ENCODE measurements at regions not wholly inside any gene's neighbourhood (a gene's known extent, or its start where the extent isn't known, plus 50 kb on each side); places are given as distances from the start of the nearest gene placed in this dataset.

DNA sequence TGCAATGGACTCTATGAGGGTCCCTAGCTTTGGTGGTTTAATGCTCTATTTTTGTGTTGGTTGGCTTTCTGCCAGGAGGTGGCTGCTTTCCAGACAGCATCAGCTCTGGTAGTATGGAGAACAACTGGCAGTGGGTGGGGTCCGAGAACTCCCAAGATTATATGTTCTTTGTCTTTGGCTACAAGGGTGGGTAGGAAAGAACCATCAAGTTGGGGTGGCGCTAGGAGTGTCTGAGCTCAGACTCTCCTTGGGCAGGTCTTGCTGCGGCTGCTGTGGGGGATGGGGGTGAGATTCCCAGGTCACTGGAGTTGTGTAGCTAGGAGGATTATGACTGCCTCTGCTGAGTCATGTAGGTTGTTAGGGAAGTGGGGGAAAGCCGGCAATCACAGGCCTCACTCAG lies 976.1 kb upstream of the GYPC start:
- H3K4me1 Mint-ChIP-seq (ENCODE audit: insufficient read depth, unreplicated experiment) = no peaks in the 10 kb centered on the region
- TF ChIP-seq, protein P1, sequence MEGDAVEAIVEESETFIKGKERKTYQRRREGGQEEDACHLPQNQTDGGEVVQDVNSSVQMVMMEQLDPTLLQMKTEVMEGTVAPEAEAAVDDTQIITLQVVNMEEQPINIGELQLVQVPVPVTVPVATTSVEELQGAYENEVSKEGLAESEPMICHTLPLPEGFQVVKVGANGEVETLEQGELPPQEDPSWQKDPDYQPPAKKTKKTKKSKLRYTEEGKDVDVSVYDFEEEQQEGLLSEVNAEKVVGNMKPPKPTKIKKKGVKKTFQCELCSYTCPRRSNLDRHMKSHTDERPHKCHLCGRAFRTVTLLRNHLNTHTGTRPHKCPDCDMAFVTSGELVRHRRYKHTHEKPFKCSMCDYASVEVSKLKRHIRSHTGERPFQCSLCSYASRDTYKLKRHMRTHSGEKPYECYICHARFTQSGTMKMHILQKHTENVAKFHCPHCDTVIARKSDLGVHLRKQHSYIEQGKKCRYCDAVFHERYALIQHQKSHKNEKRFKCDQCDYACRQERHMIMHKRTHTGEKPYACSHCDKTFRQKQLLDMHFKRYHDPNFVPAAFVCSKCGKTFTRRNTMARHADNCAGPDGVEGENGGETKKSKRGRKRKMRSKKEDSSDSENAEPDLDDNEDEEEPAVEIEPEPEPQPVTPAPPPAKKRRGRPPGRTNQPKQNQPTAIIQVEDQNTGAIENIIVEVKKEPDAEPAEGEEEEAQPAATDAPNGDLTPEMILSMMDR (IDR thresholded peaks at IDR 0.05; ENCODE audit: unreplicated experiment) = no peak
- no peak overlapping the region for H3K27ac Mint-ChIP-seq (ENCODE audit: low read depth, unreplicated experiment)
- ChIA-PET CTCF (interaction anchor here (0.5 to 1.6 kb wide), 2 partner anchors 351 to 1097 kb away, joined by 3 read pairs; no protein-coding TSS in a partner anchor), POLR2A (no interaction called here)
- no TSS peak for BruUV-seq (replicated peaks)
- no peak overlapping the region for H3K4me3 Mint-ChIP-seq (ENCODE audit: unreplicated experiment)
- no peaks in the 10 kb centered on the region for H3K27me3 Mint-ChIP-seq (ENCODE audit: insufficient read depth, unreplicated experiment)
- H3K9me3 Mint-ChIP-seq (ENCODE audit: unreplicated experiment) = no peaks in the 10 kb centered on the region
- no peaks in the 10 kb centered on the region for H3K36me3 Mint-ChIP-seq (ENCODE audit: insufficient read depth, unreplicated experiment)
- DNase-seq (ENCODE audit: unreplicated experiment) = peak; percentile 7
- intact Hi-C loops (cut with micrococcal nuclease) = no loop called here

DNA sequence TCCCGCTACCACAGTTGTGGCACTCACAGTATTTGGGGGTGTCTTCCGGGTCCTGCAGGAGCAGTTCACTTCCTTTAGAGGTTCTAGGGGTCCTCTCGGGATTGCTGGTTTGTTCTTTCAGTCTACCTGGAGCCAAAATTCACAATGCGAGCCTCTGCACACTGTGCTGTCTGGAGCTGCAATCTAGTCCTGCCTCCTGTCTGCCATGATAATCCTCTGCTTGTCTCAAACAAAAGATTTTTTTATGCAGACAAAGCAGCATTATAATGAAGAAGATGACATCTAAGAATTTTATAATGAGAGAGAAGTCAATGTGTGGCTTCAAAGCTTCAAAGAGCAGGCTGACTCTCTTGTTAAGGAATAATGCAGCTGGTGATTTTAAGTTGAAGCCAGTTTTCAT lies 975.1 kb upstream of the GYPC start:
- intact Hi-C loops (cut with micrococcal nuclease) = no loop called here
- ChIA-PET CTCF (interaction anchor here (0.7 kb wide), 1 partner anchor 295 kb away, joined by 3 read pairs; no protein-coding TSS in a partner anchor), POLR2A (no interaction called here)
- Mint-ChIP-seq H3K4me1 (ENCODE audit: insufficient read depth, unreplicated experiment) (no peaks in the 10 kb centered on the region), H3K4me3 (ENCODE audit: unreplicated experiment) (no peak overlapping the region), H3K36me3 (ENCODE audit: insufficient read depth, unreplicated experiment) (peaks cover 5% of the 10 kb centered on the region), H3K27ac (ENCODE audit: low read depth, unreplicated experiment) (no peak overlapping the region), H3K9me3 (ENCODE audit: unreplicated experiment) (no peaks in the 10 kb centered on the region), H3K27me3 (ENCODE audit: insufficient read depth, unreplicated experiment) (no peaks in the 10 kb centered on the region)
- no TSS peak for BruUV-seq (replicated peaks)
- TF ChIP-seq, protein P1 (IDR thresholded peaks at IDR 0.05; ENCODE audit: unreplicated experiment) = no peak
- no peak for DNase-seq (ENCODE audit: unreplicated experiment)

DNA sequence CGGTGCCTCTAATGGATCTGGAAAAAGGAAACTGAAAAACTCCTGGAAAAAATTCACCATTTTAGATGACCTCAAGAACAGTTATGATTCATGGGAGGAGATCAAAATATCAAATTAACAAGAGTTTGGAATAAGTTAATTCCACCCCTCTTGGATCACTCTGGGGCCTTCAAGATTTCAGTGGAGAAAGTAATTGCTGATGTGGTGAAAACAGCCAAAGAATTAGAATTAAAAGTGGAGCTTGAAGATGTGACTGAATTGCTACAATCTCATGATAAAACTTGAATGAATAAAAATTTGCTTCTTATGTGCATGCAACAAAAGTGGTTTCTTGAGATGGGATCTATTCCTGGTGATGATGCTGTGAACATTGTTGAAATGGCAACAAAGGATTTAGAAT lies 974.4 kb upstream of the GYPC start:
- Mint-ChIP-seq H3K36me3 (ENCODE audit: insufficient read depth, unreplicated experiment) (peaks cover 5% of the 10 kb centered on the region), H3K4me3 (ENCODE audit: unreplicated experiment) (no peak overlapping the region), H3K27me3 (ENCODE audit: insufficient read depth, unreplicated experiment) (no peaks in the 10 kb centered on the region), H3K27ac (ENCODE audit: low read depth, unreplicated experiment) (no peak overlapping the region), H3K9me3 (ENCODE audit: unreplicated experiment) (no peaks in the 10 kb centered on the region), H3K4me1 (ENCODE audit: insufficient read depth, unreplicated experiment) (no peaks in the 10 kb centered on the region)
- ChIA-PET POLR2A (interaction anchor here (0.6 kb wide), 2 partner anchors 17 to 584 kb away, joined by 3 read pairs; no protein-coding TSS in a partner anchor), CTCF (no interaction called here)
- intact Hi-C loops (cut with micrococcal nuclease) = no loop called here
- no peak for DNase-seq (ENCODE audit: unreplicated experiment)
- TF ChIP-seq, protein P1 (IDR thresholded peaks at IDR 0.05; ENCODE audit: unreplicated experiment) = no peak
- no TSS peak for BruUV-seq (replicated peaks)

DNA sequence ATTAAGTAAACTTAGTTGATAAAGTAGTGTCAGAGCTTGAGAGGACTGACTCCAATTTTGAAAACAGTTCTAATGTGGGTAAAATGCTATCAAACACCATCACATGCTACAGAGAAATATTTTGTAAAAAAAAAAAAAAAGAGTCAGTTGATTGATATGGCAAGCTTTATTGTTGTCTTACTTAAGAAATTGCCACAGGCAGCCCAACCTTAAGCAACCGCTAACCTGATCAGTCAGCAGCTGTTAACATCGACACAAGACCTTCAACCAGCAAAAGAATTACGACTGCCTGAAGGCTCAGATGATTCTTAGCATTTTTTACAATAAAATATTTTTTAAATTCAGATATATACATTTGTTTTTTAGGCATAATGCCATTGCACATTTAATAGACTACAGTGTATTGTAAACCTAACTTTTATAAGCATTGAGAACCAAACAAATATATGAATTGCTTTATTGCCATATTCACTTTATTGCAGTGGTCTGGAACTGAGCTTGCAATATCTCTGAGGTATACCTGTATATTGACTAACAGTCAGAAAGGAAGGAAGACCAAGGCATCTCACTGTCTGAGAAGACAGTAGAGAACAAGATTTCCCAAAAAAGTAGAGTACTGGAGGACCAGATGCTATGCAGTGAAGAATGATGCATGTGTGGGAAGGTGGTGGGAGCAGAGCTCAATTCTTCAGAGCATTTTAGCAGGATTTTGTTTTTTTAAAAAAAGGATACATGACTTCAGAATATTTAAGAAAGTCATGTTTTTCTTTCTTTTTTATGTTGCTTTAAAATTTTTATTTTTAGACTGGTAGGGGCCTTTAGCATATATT lies 973.8 kb upstream of the GYPC start:
- no peak for DNase-seq (ENCODE audit: unreplicated experiment)

More for the DNA sequence above, 973.8 kb upstream of the GYPC start:
- Mint-ChIP-seq H3K36me3 (ENCODE audit: insufficient read depth, unreplicated experiment) (peaks cover 5% of the 10 kb centered on the region), H3K27ac (ENCODE audit: low read depth, unreplicated experiment) (no peak overlapping the region), H3K27me3 (ENCODE audit: insufficient read depth, unreplicated experiment) (no peaks in the 10 kb centered on the region), H3K9me3 (ENCODE audit: unreplicated experiment) (no peaks in the 10 kb centered on the region), H3K4me1 (ENCODE audit: insufficient read depth, unreplicated experiment) (no peaks in the 10 kb centered on the region), H3K4me3 (ENCODE audit: unreplicated experiment) (no peak overlapping the region)
- no TSS peak for BruUV-seq (replicated peaks)
- TF ChIP-seq, protein P1 (IDR thresholded peaks at IDR 0.05; ENCODE audit: unreplicated experiment) = no peak
- ChIA-PET POLR2A (interaction anchor here (0.6 to 0.7 kb wide), 3 partner anchors 17 to 1475 kb away, joined by 3 read pairs; no protein-coding TSS in a partner anchor), CTCF (interaction anchor here (2.1 kb wide), 1 partner anchor 10 kb away, joined by 6 read pairs; no protein-coding TSS in a partner anchor)
- intact Hi-C loops (cut with micrococcal nuclease) = no loop called here

Measured in MCF 10A (cell line).